ENCODE measurements at regions not wholly inside any gene's neighbourhood (a gene's known extent, or its start where the extent isn't known, plus 50 kb on each side); places are given as distances from the start of the nearest gene placed in this dataset.

DNA sequence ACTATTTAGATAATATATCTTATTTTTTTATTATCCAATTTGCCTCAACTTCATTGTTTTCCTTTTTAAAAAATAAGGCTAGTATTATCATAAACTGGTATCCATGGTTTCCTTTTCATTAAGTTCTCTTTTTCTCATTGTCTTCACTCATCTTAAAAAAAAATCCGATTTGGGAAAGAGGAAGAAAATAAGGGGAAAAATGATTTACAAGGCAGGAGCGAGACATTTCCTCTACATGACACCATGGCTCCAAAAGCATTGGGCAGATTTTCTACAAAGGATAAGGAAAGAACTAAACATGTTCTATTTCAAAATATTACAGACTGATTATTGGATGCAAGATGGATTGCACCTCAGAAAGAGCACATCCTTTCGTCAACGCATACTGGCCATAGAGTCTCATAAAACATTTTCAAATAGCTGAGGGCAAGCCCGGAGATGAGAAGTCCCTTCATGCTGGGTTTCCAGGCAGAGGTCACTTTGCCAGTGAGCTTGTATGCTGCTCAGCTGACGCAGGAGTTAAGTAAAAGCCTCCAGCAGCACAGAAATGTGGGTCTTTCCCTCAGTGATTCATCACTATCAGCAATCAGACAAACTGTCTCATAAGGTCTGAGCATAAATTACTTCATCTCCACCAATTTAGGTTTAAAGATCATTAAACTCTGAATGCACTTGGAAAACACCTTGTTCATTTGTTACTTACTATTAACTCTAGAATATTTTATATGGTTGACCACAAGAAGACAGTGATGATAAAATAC lies 129.0 kb upstream of the TNFAIP3 start:
- TF ChIP-seq ZNF565 (CRISPR knock-in tag; conservative IDR thresholded peaks at IDR 0.05; ENCODE audit: low read depth): no peak
- TF ChIP-seq PATZ1 (CRISPR knock-in tag; IDR thresholded peaks at IDR 0.05; ENCODE audit: borderline replicate concordance): no peak
- TF ChIP-seq ESRRG (CRISPR knock-in tag; IDR thresholded peaks at IDR 0.05): no peak
- TF ChIP-seq ZFP3 (CRISPR knock-in tag; IDR thresholded peaks at IDR 0.05): no peak
- no peak for TF ChIP-seq RARB (CRISPR knock-in tag; IDR thresholded peaks at IDR 0.05)
- TF ChIP-seq ZFP30 (CRISPR knock-in tag; IDR thresholded peaks at IDR 0.05): no peak
- no peak for TF ChIP-seq ARNTL (CRISPR knock-in tag; IDR thresholded peaks at IDR 0.05; ENCODE audit: borderline replicate concordance, low read depth)
- TF ChIP-seq SNAI2 (CRISPR knock-in tag; IDR thresholded peaks at IDR 0.05): no peak
- no peak for TF ChIP-seq ZNF70 (CRISPR knock-in tag; IDR thresholded peaks at IDR 0.05)
- no peak for TF ChIP-seq POU6F1 (CRISPR knock-in tag; IDR thresholded peaks at IDR 0.05; ENCODE audit: borderline replicate concordance, low read depth)
- TF ChIP-seq, protein P1, sequence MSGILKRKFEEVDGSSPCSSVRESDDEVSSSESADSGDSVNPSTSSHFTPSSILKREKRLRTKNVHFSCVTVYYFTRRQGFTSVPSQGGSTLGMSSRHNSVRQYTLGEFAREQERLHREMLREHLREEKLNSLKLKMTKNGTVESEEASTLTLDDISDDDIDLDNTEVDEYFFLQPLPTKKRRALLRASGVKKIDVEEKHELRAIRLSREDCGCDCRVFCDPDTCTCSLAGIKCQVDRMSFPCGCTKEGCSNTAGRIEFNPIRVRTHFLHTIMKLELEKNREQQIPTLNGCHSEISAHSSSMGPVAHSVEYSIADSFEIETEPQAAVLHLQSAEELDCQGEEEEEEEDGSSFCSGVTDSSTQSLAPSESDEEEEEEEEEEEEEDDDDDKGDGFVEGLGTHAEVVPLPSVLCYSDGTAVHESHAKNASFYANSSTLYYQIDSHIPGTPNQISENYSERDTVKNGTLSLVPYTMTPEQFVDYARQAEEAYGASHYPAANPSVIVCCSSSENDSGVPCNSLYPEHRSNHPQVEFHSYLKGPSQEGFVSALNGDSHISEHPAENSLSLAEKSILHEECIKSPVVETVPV (CRISPR knock-in tag; IDR thresholded peaks at IDR 0.05): no peak
